ENCODE measurements at regions not wholly inside any gene's neighbourhood (a gene's known extent, or its start where the extent isn't known, plus 50 kb on each side); places are given as distances from the start of the nearest gene placed in this dataset.

DNA sequence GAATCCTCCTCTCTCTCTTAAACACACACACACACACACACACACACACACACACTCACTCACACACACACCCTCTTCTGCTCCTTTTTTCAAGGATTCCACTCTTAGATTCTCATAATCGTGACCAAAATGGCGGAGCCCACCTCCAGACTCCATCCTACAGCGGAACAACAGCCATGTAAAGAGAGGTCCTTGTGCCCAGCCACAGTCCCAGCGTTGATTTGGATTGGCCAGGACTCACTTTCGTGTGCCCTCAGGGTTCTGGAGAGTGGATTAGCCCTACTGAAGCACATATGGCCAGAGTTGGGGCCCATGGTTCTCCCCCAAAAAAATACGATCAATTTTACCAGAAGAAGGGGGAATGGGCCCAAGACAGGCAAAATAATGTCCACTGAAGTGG lies 90.2 kb upstream of the SMNDC1 start:
- peaks cover 39% of the 10 kb centered on the region for H3K4me1 ChIP-seq
- intact Hi-C loops (cut with DNase I): no loop called here
- H3K27me3 ChIP-seq: no peaks in the 10 kb centered on the region
- H3K4me3 ChIP-seq: no peak overlapping the region
- no peaks in the 10 kb centered on the region for H3K36me3 ChIP-seq (replicated peaks in 1 of 2; ENCODE audit: insufficient read depth in 1 of 2, low read depth in 2 of 2)
- ATAC-seq (no peak), DNase-seq (no peak)
- H3K27ac ChIP-seq: peak overlapping the region in 2 of 4 donors; percentile 79 to 83
- 95 to 99% methylated on average over 6 of the region's 6 CpGs for WGBS, 2 donors
- TF ChIP-seq, protein P1, sequence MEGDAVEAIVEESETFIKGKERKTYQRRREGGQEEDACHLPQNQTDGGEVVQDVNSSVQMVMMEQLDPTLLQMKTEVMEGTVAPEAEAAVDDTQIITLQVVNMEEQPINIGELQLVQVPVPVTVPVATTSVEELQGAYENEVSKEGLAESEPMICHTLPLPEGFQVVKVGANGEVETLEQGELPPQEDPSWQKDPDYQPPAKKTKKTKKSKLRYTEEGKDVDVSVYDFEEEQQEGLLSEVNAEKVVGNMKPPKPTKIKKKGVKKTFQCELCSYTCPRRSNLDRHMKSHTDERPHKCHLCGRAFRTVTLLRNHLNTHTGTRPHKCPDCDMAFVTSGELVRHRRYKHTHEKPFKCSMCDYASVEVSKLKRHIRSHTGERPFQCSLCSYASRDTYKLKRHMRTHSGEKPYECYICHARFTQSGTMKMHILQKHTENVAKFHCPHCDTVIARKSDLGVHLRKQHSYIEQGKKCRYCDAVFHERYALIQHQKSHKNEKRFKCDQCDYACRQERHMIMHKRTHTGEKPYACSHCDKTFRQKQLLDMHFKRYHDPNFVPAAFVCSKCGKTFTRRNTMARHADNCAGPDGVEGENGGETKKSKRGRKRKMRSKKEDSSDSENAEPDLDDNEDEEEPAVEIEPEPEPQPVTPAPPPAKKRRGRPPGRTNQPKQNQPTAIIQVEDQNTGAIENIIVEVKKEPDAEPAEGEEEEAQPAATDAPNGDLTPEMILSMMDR (IDR thresholded peaks at IDR 0.05): no peak
- TF ChIP-seq POLR2A (IDR thresholded peaks at IDR 0.05): no peak
- no peaks in the 10 kb centered on the region for H3K9me3 ChIP-seq

DNA sequence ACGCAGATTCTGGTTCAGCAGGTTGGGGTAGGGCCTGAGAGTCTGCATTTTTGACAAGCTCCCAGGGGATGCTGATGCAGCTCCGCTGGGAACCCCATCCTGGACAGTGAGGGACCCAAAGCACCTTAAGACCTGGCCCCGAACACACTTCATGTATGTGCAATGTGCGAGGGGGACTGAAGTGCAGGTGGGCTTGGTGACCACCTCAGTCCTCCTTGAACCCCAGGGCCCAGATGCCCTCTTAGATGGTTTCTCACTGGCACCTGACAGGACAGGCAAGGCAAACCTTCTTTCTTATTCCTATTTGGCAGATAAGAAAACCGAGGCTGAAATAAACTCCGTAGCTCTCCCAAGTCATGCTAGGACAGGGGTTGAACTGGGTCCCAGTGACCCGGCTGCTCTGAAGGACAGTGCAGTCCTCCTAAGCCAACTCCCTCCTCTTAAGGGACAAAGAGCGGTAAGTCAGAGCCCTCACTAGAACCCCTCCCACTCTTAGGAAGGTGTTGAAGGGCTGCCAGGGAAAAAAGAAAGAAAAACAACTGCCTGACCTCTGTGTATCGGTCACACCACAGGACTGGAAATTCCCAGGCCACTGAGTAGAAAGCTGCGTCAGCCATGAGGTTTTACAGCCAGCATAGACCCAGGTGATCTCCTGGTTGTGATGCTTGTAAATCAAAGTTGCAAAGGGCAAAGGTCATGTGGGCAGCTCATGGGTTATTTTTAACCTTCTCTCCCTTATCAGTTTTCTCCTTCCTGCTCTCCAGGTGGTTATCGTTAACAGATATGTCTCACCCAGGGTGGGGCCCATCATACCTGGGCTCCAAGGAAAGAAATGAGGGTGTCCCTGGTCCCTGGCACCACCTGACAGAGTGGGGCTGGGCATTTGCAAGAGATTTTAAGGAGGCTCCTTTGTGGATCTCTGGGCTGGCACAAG lies 90.9 kb upstream of the SMNDC1 start:
- WGBS, 2 donors: 42 to 43% methylated on average over 11 of the region's 11 CpGs
- TF ChIP-seq, protein P1 (IDR thresholded peaks at IDR 0.05): no peak
- no peak for TF ChIP-seq POLR2A (IDR thresholded peaks at IDR 0.05)
- H3K27me3 ChIP-seq: no peaks in the 10 kb centered on the region
- peaks cover 39% of the 10 kb centered on the region for H3K4me1 ChIP-seq
- DNase-seq (peak; percentile 69 to 91 (median 82)), ATAC-seq (peak; percentile 84)
- intact Hi-C loops (cut with DNase I): no loop called here
- no peak overlapping the region for H3K4me3 ChIP-seq
- no peaks in the 10 kb centered on the region for H3K9me3 ChIP-seq
- H3K36me3 ChIP-seq (replicated peaks in 1 of 2; ENCODE audit: insufficient read depth in 1 of 2, low read depth in 2 of 2): no peaks in the 10 kb centered on the region
- peak overlapping the region; percentile 28 to 83 (median 72) for H3K27ac ChIP-seq

DNA sequence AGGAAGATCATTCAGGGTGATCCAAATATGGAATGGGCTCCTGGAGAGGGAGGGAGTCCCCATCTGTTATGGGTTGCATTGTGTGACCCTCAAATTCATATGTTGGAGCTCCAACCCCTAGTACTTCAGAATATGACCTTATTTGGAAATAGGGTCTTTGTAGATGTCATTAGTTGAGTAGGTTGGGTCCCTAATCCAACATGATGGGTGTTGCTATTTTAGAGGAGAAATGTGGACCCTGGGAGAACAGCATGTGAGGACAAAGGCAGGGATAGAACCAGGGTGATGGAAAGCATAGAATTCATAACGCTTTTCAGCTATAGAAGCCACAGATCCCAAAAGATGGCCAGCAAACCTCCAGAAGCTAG lies 91.5 kb upstream of the SMNDC1 start:
- no peak for TF ChIP-seq POLR2A (IDR thresholded peaks at IDR 0.05)
- TF ChIP-seq, protein P1 (IDR thresholded peaks at IDR 0.05): no peak
- H3K9me3 ChIP-seq: no peaks in the 10 kb centered on the region
- H3K27ac ChIP-seq: peak overlapping the region; percentile 28 to 83 (median 72)
- H3K4me3 ChIP-seq: no peak overlapping the region
- no peaks in the 10 kb centered on the region for H3K27me3 ChIP-seq
- H3K4me1 ChIP-seq: peaks cover 39% of the 10 kb centered on the region
- 95% methylated on average over 1 of the region's 1 CpG for WGBS, 2 donors
- DNase-seq (no peak), ATAC-seq (no peak)
- H3K36me3 ChIP-seq (replicated peaks in 1 of 2; ENCODE audit: insufficient read depth in 1 of 2, low read depth in 2 of 2): no peaks in the 10 kb centered on the region
- intact Hi-C loops (cut with DNase I): no loop called here

DNA sequence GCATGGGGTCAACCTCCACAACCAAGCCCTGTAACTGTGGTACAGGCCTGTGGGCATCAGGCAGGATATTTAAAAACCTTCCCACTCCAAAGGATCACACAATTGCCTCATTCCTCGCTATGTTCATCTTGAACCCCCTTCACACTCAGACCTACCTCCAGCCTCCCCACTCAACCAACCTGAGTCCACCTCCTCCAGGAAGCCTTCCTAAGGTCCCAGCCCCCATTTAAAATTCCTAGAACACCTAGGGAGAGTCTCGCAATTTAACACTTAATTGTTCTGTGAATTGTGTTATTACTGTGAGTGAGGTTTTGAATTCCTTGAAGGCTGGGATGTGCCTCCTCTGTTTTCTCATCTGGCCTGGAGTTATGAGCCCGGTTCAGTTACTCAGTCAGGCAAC lies 93.1 kb upstream of the SMNDC1 start:
- Histone ChIP-seq H3K27ac (peak overlapping the region; percentile 52 to 79 (median 64)), H3K4me3 (no peak overlapping the region), H3K27me3 (no peaks in the 10 kb centered on the region), H3K4me1 (peaks cover 33% of the 10 kb centered on the region), H3K9me3 (no peaks in the 10 kb centered on the region), H3K36me3 (replicated peaks in 1 of 2; ENCODE audit: insufficient read depth in 1 of 2, low read depth in 2 of 2) (no peaks in the 10 kb centered on the region)
- WGBS, 2 donors: 97% methylated on average over 3 of the region's 3 CpGs
- DNase-seq: no peak
- ATAC-seq: no peak
- TF ChIP-seq, protein P1 (IDR thresholded peaks at IDR 0.05): no peak
- no peak for TF ChIP-seq POLR2A (IDR thresholded peaks at IDR 0.05)
- intact Hi-C loops (cut with DNase I): no loop called here
